ENCODE measurements at regions not wholly inside any gene's neighbourhood (a gene's known extent, or its start where the extent isn't known, plus 50 kb on each side); places are given as distances from the start of the nearest gene placed in this dataset.

DNA sequence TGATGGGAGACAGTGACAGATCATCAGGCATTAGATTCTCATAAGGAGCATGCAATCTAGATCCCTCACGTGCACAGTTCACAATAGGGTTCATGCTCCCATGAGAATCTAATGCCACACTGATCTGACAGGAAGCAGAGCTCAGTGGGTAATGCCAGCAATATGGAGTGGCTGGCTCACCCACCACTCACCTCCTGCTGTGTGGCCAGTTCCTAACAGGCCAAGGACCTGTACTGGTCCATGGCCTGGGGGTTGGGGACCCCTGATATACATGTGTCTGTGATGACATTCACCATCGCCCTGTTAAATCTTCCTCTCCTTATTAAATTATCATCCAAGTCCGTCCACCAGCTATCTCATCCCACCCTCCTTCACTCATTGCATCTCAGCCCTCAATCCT is 118.4 kb downstream of the TEX36 start:
- in situ Hi-C loops (cut with MboI; ENCODE audit: low pct_unique_long_range_greater_than_20kb, low sequenced_read_pairs, unreplicated experiment): no loop called here
- no peak for DNase-seq (ENCODE audit: low spot score)
- TF ChIP-seq, protein P1, sequence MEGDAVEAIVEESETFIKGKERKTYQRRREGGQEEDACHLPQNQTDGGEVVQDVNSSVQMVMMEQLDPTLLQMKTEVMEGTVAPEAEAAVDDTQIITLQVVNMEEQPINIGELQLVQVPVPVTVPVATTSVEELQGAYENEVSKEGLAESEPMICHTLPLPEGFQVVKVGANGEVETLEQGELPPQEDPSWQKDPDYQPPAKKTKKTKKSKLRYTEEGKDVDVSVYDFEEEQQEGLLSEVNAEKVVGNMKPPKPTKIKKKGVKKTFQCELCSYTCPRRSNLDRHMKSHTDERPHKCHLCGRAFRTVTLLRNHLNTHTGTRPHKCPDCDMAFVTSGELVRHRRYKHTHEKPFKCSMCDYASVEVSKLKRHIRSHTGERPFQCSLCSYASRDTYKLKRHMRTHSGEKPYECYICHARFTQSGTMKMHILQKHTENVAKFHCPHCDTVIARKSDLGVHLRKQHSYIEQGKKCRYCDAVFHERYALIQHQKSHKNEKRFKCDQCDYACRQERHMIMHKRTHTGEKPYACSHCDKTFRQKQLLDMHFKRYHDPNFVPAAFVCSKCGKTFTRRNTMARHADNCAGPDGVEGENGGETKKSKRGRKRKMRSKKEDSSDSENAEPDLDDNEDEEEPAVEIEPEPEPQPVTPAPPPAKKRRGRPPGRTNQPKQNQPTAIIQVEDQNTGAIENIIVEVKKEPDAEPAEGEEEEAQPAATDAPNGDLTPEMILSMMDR (IDR thresholded peaks at IDR 0.05; ENCODE audit: extremely low read depth, insufficient read depth, missing control alignments): no peak

- in situ Hi-C loops (cut with MboI; ENCODE audit: low pct_unique_long_range_greater_than_20kb, low sequenced_read_pairs, unreplicated experiment): no loop called here
- TF ChIP-seq, protein P1 (IDR thresholded peaks at IDR 0.05; ENCODE audit: extremely low read depth, insufficient read depth, missing control alignments): no peak
- DNase-seq (ENCODE audit: low spot score): no peak
These were observed 120.2 kb downstream of the TEX36 start for GRCh38 chr10:125562737-125563136.

- TF ChIP-seq, protein P1 (IDR thresholded peaks at IDR 0.05; ENCODE audit: extremely low read depth, insufficient read depth, missing control alignments): no peak
- DNase-seq (ENCODE audit: low spot score): no peak
- in situ Hi-C loops (cut with MboI; ENCODE audit: low pct_unique_long_range_greater_than_20kb, low sequenced_read_pairs, unreplicated experiment): no loop called here
These were observed 122.0 kb downstream of the TEX36 start for GRCh38 chr10:125560947-125561346.

DNA sequence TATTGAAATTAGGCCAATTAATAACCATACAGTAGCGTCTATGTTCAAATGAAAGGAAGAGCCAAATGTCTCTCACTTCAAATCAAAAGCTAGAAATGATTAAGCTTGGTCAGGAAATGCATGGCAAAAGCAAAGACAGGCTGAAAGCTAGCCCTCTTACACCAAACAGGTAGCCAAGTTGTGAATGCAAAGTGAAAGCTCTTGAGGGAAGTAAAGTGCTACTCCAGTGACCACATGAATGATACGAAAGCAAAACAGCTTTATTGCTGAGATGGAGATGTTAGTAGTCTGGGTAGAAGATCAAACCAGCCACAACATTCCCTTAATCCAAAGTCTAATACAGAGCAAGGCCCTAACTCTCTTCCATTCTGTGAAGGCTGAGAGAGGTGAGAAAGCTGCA is 123.8 kb downstream of the TEX36 start:
- TF ChIP-seq, protein P1 (IDR thresholded peaks at IDR 0.05; ENCODE audit: extremely low read depth, insufficient read depth, missing control alignments): no peak
- DNase-seq (ENCODE audit: low spot score): no peak
- in situ Hi-C loops (cut with MboI; ENCODE audit: low pct_unique_long_range_greater_than_20kb, low sequenced_read_pairs, unreplicated experiment): no loop called here

DNA sequence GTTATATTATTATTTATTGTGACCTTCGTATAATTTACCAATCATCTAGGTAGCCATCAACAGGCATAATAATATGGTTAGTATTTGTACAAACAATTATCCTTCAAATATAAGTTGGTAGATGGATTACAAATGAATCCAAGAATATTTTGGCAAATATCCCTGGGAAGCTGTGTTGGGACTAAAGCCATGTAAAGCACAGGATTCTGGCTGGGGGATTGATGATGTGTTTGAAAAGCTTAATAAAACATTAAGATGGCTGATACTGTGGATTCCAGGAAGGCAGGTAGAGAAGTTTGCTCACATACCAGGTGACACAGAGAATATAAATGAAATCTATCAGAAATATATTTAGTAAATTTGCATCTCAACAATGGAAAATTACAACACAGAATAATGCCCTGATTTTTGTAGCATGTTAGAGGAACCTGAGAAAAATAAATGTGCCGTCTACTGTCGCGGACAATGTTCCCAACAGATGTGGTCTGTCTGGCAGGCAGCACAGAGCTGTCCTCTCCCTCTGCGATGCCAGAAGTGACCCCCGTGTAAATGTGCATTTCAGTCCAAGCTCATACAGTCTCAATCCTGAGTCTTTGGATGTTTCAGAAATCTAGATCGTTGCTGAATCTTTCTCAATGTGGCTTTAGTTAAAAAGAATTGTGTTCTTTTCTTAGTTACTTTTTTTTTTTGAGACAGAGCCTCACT is 125.0 kb downstream of the TEX36 start:
- TF ChIP-seq, protein P1 (IDR thresholded peaks at IDR 0.05; ENCODE audit: extremely low read depth, insufficient read depth, missing control alignments): no peak
- in situ Hi-C loops (cut with MboI; ENCODE audit: low pct_unique_long_range_greater_than_20kb, low sequenced_read_pairs, unreplicated experiment): no loop called here
- DNase-seq (ENCODE audit: low spot score): no peak

DNA sequence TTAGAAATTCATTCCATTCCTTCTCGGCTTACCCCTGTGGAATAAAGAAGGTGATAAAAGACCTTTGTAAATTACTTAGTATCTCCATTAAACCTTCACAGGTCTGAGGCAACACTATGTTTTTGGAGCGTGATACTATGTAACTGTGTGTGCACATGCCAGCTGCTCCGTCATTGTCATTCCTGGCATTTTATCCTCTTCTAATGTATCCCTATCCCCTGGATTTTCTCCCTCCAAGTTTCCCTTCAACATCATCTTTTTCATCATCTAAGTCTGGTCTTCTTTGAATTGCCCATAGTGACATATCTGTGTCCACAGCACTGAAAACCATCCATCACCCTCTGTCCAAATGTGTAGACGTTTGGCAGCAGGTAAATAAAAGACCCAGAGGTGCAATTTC is 125.7 kb downstream of the TEX36 start:
- no peak for DNase-seq (ENCODE audit: low spot score)
- TF ChIP-seq, protein P1 (IDR thresholded peaks at IDR 0.05; ENCODE audit: extremely low read depth, insufficient read depth, missing control alignments): no peak
- in situ Hi-C loops (cut with MboI; ENCODE audit: low pct_unique_long_range_greater_than_20kb, low sequenced_read_pairs, unreplicated experiment): no loop called here
